ENCODE measurements at regions not wholly inside any gene's neighbourhood (a gene's known extent, or its start where the extent isn't known, plus 50 kb on each side); places are given as distances from the start of the nearest gene placed in this dataset.

DNA sequence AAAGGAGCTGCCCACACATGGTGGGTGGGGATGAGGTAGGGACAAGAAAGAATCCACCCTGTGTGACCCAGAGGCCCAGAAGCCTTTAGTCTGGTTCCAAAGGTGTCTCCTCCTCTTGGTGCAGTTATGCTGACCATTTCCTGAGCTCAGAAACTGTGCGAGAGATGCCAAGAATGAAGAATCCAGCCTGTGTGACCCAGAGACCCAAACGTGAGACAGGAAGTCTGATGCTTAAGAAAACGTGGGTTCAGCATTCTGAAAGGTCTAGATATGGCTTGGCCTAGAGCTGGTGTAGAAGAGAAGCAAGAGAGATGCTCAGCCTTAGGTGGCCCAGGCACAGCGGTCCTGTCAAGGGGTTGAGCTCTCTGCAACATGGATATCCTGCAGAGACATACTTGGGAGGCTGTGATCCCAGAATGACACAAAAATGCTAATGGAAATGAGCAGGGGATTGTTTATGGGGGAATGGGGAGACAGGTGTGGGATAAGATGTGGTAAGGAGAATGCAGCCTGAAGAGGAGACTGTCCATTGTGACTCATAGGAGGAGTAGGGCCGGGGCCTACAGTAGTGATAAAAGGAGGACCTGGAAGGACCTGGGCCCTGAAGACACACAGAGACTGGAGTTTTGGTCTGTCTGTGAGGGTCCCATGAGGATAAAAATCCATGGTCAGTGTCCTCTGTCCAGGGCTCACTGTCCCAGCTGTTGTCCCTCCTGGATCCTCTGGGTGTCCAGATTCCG is 79.0 kb downstream of the ZNF280B start:
- intact Hi-C loops (cut with micrococcal nuclease) = loop anchor here (10.0 kb wide), 1 partner anchor 225 kb away; no protein-coding TSS in a partner anchor
- CTCF ChIA-PET = interaction anchor here (1.8 kb wide), 1 partner anchor 34 kb away, joined by 4 read pairs; no protein-coding TSS in a partner anchor
- Mint-ChIP-seq H3K27ac (no peak overlapping the region), H3K4me1 (ENCODE audit: low read depth) (no peaks in the 10 kb centered on the region), H3K4me3 (no peak overlapping the region), H3K27me3 (ENCODE audit: low read depth) (peaks cover 2% of the 10 kb centered on the region), H3K36me3 (ENCODE audit: low read depth) (no peaks in the 10 kb centered on the region), H3K9me3 (no peaks in the 10 kb centered on the region)
- no peak for DNase-seq

DNA sequence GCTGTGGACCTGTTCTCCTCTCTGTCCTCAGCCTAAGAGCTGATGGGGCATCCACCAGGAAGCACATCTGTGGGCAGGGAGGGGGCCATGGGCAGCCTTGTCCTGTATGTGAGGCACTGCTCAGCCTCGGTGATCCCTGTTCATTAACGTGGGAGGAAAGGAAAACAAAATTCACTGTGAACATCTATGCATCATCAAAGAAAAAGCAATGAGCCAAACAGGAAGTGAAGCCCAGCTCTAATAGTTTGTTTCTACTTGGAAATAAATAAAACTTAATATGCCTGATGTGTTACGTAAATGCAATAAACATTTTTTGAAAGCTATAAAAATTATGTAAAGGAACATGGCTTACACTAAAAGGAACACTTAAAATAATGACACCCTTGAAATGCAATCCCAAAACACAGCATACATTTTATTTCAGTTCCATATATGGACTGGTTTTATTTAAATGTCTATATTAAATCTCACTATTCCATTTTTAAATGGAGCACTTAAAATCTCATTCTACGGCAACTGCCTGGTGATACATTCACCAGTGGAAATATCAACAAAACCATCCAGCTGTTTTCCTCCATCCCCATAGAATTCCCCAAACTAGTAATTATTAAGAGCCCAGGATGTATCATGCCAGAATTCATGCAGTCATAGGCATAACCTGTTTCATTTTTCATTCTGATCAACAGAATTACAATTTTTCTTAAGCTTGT is 78.3 kb downstream of the ZNF280B start:
- no peak for DNase-seq
- CTCF ChIA-PET = interaction anchor here (0.8 to 3.4 kb wide), 4 partner anchors 8 to 157 kb away, joined by 3 to 19 read pairs (median 12); no protein-coding TSS in a partner anchor
- H3K36me3 Mint-ChIP-seq (ENCODE audit: low read depth) = no peaks in the 10 kb centered on the region

DNA sequence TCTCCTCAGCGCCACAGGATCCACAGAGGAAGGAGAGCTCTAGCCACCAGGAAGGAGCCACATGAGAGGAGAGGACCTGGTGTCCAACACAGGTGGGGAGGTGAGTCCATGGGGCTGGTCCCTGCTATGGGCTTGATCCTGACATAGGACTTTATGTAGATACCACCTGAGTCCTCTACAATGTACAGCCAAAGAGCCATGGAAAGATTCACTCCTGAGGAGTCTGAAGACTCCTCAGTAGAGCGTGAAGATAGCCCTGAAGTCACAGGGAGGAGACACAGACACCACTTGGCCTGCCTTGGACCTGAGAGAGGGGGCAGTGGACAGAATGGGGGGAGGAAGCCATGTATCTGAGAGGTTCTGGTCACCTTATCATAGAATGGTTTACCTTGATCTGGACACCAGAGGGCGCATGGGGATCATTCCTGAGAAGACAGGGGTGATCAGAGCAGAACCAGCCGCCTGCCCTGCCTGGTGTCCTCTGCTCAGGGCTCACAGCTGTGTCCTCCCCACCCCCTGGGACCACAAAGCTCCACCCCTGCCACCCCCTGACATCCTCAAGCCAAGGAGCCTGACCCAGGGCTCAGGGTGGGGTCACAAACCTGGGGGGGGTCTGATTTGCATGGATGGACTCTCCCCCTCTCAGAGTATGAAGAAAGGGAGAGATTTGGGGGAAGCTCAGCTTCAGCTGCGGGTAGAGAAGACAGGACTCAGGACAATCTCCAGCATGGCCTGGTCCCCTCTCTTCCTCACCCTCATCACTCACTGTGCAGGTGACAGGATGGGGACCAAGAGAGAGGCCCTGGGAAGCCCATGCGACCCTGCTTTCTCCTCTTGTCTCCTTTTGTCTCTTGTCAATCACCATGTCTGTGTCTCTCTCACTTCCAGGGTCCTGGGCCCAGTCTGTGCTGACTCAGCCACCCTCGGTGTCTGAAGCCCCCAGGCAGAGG is 77.0 kb downstream of the ZNF280B start:
- H3K4me3 Mint-ChIP-seq = no peak overlapping the region
- intact Hi-C loops (cut with micrococcal nuclease) = no loop called here
- no peaks in the 10 kb centered on the region for H3K9me3 Mint-ChIP-seq
- peaks cover 2% of the 10 kb centered on the region for H3K27me3 Mint-ChIP-seq (ENCODE audit: low read depth)
- H3K27ac Mint-ChIP-seq = no peak overlapping the region
- no peaks in the 10 kb centered on the region for H3K4me1 Mint-ChIP-seq (ENCODE audit: low read depth)
- peak; percentile 79 for DNase-seq
- no peaks in the 10 kb centered on the region for H3K36me3 Mint-ChIP-seq (ENCODE audit: low read depth)
- CTCF ChIA-PET = interaction anchor here (0.6 to 3.4 kb wide), 5 partner anchors 9 to 113 kb away, joined by 3 to 19 read pairs (median 7); no protein-coding TSS in a partner anchor

More for the DNA sequence above, 78.3 kb downstream of the ZNF280B start:
- no peak overlapping the region for H3K27ac Mint-ChIP-seq
- H3K27me3 Mint-ChIP-seq (ENCODE audit: low read depth) = peaks cover 2% of the 10 kb centered on the region
- no peaks in the 10 kb centered on the region for H3K4me1 Mint-ChIP-seq (ENCODE audit: low read depth)
- no peaks in the 10 kb centered on the region for H3K9me3 Mint-ChIP-seq
- H3K4me3 Mint-ChIP-seq = no peak overlapping the region
- intact Hi-C loops (cut with micrococcal nuclease) = no loop called here

DNA sequence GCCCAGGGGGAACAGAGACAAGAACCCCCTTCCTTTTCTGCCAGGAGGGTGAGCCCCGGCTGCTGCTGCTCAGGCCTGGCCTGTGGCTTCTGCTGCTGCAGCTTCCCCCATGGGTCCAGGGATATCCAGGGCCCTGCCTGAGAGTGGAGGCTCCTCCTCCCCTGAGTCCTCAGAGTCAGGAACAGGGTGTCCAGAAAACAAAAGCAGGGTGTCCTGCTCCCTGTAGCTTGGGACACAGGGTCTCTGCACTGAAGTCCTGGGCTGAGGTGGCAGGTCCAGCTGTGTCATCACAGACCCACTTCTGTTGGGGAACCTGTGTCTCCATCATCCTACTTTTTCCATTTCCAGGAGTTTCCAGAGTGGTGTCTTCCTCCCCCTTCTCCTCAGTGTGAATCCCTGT is 76.1 kb downstream of the ZNF280B start:
- no peaks in the 10 kb centered on the region for H3K36me3 Mint-ChIP-seq (ENCODE audit: low read depth)
- no peak overlapping the region for H3K4me3 Mint-ChIP-seq
- intact Hi-C loops (cut with micrococcal nuclease) = no loop called here
- DNase-seq = no peak
- H3K27ac Mint-ChIP-seq = no peak overlapping the region
- H3K9me3 Mint-ChIP-seq = no peaks in the 10 kb centered on the region
- H3K4me1 Mint-ChIP-seq (ENCODE audit: low read depth) = no peaks in the 10 kb centered on the region
- H3K27me3 Mint-ChIP-seq (ENCODE audit: low read depth) = peaks cover 9% of the 10 kb centered on the region
- CTCF ChIA-PET = interaction anchor here (1.5 to 3.4 kb wide), 3 partner anchors 10 to 112 kb away, joined by 3 to 19 read pairs (median 18); no protein-coding TSS in a partner anchor

DNA sequence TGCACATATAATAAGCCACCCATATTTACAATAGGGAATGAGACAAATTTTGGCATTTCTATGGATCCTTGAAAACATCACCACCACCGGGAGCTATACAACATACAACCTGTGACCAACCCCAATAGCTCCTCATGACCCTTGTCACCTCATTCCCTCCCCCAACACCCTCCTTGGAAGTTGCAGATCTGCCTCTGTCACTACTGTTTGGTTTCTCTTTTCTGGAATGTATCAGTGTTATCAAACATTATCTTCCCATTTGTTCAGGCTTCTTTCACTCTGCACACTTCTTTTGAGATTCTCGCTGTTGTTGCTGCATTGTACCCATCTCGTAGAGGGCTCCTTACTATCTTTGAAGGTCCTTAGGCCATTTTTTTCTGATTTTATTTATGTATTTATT is 75.6 kb downstream of the ZNF280B start:
- no peak for DNase-seq
- H3K4me1 Mint-ChIP-seq (ENCODE audit: low read depth) = no peaks in the 10 kb centered on the region
- no peak overlapping the region for H3K4me3 Mint-ChIP-seq
- CTCF ChIA-PET = interaction anchor here (0.6 to 3.4 kb wide), 3 partner anchors 31 to 112 kb away, joined by 3 to 19 read pairs (median 3); no protein-coding TSS in a partner anchor
- no peaks in the 10 kb centered on the region for H3K9me3 Mint-ChIP-seq
- H3K27ac Mint-ChIP-seq = no peak overlapping the region
- H3K27me3 Mint-ChIP-seq (ENCODE audit: low read depth) = peaks cover 12% of the 10 kb centered on the region
- no peaks in the 10 kb centered on the region for H3K36me3 Mint-ChIP-seq (ENCODE audit: low read depth)
- intact Hi-C loops (cut with micrococcal nuclease) = no loop called here

DNA sequence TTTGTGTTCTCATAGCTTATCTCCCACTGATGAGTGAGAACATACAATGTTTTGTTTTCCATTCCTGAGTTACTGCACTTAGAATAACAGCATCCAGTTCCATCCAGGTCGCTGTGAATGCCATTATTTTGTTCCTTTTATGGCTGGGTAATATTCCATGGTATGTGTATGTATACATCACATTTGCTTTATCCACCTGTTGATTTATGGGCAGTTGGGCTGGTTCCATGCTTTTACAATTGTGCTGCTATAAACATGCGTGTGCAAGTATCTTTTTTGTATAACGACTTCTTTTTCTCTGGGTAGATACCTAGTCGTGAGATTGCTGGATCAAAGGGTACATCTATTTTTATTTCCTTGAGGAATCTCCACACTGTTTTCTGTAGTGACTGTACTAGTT is 74.8 kb downstream of the ZNF280B start:
- intact Hi-C loops (cut with micrococcal nuclease) = no loop called here
- CTCF ChIA-PET = no interaction called here
- DNase-seq = no peak
- Mint-ChIP-seq H3K27me3 (ENCODE audit: low read depth) (peaks cover 12% of the 10 kb centered on the region), H3K36me3 (ENCODE audit: low read depth) (no peaks in the 10 kb centered on the region), H3K4me3 (no peak overlapping the region), H3K27ac (no peak overlapping the region), H3K9me3 (no peaks in the 10 kb centered on the region), H3K4me1 (ENCODE audit: low read depth) (no peaks in the 10 kb centered on the region)
